HG03565 (cell line): ENCODE measurements at regions not wholly inside any gene's neighbourhood (a gene's known extent, or its start where the extent isn't known, plus 50 kb on each side); places are given as distances from the start of the nearest gene placed in this dataset.
"Not testable (repeated sequence)": the region's sequence is repeated elsewhere in the genome, so short reads cannot be mapped to it uniquely, and the experiment has no call there.

ENCODE experiments used
- ATAC-seq: cut with Tn5 transposase; IDR thresholded peaks from one replicate; pipeline ENCODE4 v1.9.1; 2021; ENCODE audit warnings: mild to moderate bottlenecking, moderate library complexity; ENCODE audit not compliant: unreplicated experiment

DNA sequence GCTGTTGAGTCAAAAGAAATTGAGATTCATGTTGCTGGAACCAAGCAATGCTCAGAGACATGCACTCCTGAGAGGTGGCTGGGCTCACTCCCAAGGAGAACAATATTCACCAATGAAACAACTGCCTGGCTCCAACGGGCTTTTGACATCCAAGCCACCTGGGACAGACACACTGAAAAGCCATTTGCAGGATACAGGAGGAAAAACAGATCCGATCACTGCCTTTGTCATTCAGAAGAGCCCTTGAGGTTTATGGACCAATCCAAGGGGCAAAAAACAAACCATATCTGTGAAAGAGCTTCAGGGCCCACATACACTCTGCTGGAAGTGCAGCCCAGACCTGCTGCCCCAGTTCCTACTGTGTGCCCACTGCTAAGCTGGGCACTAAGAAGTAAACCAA is 277.5 kb downstream of the NUAK1 start:
- no peak for ATAC-seq

DNA sequence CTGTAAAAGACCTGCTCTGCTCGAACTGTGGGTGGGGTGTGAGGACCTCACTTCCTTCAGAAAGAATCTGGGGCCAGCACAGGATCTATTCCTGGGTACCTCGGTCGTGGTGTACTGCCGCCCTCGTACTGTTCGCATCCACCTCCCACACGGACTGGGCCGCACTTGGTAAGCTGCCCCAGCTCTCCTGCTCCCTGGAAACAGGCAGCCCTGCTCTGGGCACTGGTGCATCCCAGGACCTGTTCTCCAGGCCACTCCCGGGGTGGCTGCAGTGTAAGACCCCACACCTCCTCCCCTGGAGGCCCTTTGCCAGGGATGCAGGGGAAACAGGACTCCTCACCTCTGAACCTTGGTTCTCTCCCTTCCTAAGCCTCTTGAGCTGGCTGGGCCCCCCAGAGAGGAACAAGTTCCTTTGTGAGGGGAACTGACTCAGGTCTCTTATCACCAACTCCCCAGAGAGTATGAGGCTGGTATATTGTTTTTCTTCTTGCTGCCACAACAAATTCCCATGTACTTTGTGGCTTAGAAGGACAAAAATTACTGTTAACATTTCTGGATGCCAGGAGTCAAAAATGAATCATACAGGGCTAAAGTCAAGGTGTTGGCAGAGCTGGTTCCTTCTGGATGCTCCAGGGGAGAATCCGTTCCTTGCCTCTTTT is 276.5 kb downstream of the NUAK1 start:
- ATAC-seq = no peak

DNA sequence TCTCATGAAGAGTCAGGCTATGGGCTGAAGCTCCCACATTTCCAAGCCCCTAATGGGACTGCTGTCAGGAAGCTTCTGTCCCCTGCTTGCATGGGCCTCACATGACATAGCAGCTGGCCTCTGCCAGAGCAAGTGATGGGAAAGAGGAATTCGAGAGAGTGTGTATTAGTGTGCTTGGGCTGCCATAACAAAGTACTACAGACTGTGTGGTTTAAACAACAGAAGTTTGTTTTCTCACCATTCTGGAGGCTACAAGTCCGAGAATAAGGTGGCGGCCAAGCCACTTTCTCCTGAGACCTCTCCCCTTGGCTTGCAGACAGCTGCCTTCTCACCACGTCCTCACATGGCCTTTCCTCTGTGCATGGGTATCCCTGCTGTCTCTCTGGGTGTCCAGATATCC is 274.4 kb downstream of the NUAK1 start:
- ATAC-seq = no peak

DNA sequence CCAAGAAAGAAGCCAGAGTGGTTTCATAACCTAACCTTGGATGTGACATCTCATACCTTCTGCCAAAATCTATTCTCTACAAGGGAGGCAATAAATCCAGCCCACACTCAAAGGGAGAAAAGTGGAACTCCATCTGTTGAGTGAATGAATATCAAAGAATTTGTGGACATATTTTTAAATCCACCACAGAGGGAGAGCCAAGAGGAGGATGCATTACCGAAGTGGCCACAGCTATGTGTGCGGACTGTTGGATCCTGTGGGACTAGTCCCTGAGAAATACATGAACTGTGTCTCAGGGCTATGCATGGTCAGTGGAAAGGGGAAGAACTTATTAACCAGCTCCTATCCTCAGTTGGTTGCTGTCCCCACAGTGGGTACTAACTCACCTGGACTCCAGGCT is 273.9 kb downstream of the NUAK1 start:
- ATAC-seq = no peak

DNA sequence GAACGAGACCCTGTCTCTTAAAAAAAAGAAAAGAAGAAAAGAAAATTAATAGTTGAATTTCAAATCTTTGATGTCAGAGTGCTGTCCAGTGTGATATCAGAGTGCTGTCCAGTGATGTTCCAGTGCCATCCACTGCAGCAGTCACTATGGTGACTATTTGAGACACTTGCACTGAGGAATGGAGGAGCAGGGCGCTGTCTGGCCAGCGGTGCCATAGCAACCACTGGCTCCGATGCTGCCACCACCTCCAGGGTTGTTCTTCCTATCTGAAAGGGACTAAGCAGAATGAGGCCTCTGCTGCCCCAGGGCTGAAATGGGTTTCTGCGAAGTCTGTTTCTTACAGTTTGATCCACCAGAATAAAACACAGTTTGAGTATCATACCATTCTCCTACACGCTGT is 272.9 kb downstream of the NUAK1 start:
- no peak for ATAC-seq

DNA sequence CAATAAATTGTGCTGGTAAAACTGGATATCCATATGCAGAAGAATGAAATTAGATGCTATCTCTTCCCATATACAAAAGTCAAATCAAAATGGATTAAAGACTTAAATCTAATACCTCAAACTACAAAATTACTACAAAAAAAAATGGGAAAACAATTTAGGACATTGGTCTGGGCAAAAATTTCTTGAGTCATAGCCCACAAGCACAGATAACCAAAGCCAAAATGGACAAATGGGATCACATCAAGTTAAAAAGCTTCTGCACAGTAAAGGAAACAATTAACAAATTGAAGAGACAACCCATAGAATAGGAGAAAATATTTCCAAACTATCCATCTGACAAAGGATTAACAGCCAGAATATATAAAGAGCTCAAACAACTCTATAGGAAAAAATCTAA is 264.6 kb downstream of the NUAK1 start:
- ATAC-seq = no peak

DNA sequence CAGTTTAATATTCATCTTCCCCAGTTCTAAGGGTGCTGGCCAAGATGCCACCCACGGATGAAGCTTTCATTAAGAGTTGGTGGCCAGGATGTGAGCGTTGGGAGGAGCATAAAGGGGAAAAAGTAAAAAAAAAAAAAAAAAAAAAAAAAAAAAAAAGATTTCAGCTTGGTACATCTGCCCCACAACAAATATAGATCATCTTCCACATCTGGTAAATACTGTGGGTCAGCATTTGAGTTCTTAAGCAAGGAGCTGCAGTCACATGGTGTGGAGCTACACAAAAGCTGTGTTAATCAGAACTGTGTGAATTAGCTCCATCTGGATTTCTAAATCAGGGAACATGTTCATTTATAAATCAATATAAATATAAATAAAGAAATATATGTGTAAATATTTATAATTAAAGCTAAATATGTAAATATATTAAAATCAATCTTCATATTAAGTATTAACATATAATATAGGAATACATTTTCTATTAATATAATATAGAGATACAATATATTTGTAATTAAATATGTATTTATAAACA is 262.3 kb downstream of the NUAK1 start:
- ATAC-seq = no peak

DNA sequence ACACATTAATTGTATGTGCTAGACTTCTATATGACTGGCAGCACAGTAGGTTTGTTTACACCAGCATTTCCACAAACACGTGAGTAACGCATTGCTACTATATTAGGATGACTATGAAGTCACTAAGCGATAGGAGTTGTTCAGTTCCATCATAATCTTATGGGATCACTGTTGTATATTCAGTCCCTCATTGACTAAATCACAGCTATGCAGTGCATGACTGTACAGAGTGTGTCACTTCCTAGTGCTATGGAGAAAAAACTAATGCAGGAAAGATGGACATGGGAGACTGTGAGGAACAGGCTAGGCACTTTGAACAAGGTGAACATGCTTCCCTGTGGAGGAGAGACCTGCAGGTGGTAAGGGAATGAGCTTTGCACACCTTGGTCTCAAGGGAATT is 259.8 kb downstream of the NUAK1 start:
- ATAC-seq = no peak

DNA sequence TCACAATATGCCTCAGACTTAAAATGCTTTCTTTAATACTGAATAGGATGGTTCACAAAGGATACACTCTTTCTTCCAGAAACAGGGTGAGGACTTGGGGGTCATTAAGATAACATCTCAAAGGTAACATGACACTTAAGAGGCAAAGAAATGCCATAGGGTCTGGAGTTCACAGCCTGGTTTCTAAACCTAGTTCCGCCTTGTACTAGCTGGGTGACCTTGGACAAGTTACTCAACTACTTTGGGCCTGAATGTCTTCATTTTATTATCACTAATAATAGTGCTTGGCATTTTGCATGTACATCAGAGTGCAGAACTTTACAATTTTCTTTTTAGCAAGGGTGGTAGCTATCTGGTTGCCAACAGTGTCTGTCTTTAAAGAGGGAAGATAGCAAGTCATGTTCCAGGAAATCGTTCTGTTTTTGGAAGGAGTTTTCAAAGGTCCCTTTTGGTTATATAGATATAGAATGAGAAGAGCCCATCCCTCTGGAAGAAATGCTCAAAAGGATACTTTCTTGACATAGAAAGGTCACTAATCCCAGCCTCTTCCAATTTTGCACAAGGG is 257.8 kb downstream of the NUAK1 start:
- no peak for ATAC-seq

DNA sequence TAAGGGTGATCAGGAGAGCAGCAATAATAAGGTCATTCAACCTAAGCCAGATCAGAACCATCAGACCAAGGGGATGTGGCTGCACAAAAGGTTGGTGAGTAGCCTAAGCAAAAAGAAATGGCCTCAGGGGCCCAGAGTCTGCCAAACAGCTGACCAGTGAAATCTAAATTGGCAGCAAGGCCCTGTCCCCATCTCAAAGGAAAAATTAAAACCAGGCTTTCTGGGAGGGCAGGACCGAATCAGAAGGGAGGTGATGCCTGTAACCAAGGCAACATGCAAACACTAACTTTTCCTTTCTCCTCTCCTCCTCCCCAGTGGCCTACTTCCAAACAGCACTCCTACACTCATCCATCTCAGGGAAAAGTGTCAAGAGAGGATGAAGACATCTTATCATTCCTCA is 256.4 kb downstream of the NUAK1 start:
- ATAC-seq = no peak

DNA sequence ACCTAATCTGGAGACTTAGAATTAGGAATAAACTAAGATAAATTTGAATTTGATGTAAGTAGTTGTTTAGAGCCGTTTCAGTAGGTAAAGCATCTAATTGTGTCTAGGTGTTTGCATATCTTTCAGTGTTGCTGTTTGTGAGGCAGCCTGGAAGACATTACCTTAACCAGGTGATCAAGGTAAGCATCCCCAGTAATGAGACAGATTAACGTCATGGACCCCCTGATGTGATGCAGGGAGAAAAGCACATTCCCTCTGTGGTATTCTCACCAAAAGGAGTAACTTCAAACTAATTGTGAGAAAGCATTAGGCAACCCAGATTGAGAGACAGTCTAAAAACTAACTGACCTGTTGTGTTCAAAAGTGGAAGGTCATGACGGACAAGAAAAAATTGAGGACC is 251.6 kb downstream of the NUAK1 start:
- ATAC-seq = no peak

DNA sequence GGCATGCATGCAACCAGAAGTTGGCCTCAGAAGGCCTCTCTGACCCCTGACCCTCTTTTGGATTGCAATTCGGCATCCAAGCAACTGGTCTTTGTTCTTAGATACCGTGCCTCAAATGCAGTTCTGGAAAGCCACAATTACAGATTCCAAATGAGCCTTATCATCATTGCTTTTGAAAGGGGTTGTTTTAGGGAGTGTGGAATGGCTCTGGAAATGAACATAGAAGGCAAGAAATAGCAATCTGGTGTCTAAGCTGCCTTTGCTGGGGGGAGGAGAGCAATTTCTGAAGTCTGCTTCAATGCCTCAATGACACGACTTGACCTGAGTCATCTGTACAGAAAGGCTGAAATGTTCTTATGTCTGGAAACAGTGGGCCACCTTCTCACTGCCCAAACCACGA is 250.1 kb downstream of the NUAK1 start:
- no peak for ATAC-seq

DNA sequence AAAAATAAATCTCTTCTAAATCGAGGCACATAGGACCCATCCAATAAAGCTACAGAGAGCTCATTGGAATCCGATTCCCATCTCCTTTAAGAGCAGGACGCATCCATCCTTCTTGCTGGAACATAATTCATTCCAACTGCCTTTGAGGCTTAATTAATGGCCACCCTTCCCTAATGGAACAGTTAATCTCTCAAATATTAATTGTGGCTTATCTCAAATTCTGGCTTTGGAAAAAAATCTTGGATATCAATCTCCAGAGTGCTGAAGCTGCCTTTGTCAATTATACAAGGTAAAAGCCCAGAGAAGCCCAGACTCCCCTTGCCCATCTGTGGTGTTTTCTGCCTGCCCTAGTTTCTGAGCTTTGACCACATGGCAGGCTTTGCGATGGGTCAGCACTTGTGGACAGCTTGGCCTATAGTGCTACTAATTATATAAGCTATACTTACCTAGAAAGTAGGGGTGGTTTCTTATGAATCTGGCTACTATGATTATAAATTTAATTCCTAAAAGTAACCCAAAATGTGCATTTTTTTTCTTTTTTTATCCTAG is 246.3 kb downstream of the NUAK1 start:
- no peak for ATAC-seq

DNA sequence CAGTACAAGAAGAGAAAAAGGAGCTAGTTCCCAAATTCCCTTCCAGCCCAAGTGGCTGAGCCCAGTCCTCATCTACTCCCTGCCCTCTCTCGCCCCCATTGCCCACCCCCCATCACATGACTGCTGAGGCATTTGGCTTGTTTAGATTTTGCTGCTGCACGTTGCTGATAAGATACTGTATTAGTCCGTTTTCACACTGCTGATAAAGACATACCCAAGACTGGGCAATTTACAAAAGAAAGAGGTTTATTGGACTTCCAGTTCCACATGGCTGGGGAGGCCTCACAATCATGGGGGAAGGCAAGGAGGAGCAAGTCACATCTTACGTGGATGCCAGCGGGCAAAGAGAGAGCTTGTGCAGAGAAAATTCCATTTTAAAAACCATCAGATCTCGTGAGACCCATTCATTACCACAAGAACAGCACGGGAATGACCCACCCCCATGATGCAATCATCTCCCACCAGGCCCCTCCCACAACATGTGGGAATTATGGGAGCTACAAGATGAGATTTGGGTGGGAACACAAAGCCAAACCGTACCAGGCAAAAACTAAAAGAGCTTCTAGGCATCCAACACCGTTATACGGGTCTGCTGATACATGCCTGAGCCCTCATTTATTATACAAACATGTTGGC is 243.4 kb downstream of the NUAK1 start:
- not testable (repeated sequence) for ATAC-seq

DNA sequence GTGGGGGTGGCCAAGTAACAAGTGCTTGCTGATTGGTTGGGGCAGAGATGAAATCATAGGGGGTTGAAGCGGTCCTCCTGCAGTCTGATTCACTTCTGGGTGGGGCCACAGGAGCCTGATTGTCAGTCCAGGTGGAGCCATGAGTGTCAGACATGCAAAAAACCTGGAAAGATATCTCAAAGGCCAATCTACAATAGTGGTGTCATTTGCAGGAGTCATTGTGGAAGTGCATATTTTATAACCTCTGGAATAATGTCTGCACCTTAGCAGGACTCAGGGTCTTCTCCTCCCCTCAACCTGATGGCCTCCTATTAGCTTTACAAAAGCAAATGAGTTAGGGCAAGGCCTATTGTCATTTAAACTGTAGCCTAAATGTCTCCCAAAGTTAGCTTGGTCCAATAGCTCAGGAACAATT is 241.4 kb downstream of the NUAK1 start:
- no peak for ATAC-seq

DNA sequence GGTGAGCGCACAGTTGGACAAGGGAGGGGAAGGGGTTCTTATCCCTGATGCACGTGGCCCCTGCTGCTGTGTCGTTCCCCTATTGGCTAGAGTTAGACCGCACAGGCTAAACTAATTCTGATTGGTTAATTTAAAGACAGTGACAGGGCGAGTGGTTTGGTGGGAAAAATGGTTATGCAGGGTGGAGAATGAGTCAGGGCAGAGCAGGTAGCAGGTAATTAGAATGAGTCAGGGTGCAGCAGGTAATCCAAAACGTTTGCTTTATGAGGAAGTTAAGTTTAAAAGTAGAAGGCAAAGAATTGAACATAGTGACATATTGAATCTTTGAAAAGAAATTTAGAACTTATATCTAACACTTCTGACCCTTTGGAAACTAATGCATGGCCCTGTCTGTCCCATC is 240.5 kb downstream of the NUAK1 start:
- not testable (repeated sequence) for ATAC-seq

DNA sequence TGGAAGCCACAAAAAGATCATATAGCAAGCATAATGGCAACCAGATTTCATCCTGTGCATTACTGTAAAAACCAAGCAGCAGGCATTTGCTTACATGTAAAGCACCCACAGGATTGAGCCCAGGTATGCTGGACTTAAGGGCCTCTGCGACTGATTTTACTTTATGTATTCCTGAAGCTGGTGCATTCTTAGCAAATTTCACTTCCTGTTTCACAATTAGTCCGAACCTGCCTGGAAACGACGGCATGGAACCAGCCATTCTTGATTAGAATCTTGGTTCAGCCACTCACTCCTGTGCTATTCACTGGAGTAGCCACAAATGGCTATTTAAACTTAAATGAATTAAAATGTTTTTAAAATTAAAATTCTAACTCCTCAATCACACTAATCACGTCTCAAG is 239.2 kb downstream of the NUAK1 start:
- no peak for ATAC-seq

DNA sequence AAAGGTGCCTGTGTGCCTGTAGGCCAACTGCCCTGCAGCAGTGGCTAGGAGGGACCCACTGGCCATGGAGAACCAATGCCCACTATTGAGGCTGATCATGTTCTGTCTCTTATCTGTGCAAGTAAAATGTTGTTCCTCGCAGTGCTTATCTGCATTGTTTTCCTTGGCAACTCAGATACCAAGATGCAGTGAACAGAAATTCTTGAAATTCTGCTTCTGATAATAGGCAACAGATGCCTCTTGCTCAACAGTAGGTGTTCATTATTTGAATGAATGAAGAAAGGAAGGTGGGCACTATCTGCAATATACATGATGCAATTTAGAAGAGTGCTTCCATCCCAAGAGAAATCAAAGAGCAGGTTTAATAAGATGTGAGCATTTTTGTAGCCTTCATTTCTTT is 232.2 kb downstream of the NUAK1 start:
- ATAC-seq = no peak

DNA sequence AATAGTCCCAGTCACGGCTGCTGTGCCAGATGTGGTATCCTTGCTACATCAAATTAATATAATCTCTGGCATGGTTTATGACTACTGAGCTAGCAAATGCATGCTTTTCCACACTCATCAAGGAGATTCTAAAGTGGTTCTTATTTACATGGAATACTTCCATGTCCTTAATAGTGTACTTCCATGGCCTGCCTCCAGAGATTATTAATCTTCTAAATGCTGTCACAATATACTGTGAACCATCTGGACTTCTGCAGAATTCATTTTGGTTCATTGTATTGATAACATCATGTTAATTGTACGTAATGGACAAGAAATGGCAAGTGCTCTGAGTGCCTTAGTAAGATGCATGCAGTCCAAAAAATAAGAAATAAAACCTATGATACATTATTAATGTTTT is 230.8 kb downstream of the NUAK1 start:
- no peak for ATAC-seq

DNA sequence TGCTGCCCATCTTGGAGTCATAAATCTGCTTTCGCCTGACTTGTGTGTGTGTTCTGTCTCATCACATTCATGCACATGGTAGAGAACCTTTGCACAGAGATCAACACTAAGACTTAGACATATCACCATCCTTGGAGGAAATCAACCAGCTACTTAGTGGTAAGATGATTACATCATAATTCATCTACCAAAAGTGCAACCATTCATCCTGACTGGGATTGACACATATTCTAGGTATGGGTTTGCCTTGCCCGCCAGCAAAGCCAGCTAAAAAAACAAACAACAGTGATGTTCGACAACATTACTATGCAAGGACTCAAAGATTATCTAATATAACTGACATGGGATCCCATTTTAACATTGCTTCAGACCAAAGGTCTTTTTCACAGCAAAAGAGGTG is 228.7 kb downstream of the NUAK1 start:
- ATAC-seq = no peak

DNA sequence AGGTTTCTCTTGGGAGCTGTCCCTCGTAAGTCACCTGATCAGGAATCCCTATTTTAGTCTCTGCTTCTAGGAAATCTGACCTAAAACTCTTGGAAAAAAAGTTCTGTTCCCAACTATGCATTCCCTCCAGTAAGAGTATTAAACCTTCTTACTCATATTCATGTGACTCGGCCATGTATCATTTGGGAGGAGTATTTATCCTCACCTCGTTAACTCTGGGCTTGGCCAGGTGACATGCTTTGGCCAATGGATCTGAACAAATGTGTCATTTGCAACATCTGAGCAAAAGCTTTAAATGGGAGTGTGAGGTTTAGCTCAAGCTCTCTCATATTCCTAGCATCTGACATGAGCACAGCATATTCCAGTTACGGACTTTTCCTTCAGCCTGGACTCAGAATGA is 226.8 kb downstream of the NUAK1 start:
- no peak for ATAC-seq
